Cardiac fibroblast (primary cell): ENCODE measurements at regions not wholly inside any gene's neighbourhood (a gene's known extent, or its start where the extent isn't known, plus 50 kb on each side); places are given as distances from the start of the nearest gene placed in this dataset.

Source experiments
- DNase-seq, 2 donors: peaks; one replicate each; pipeline versions ENCODE4 v3.0.0 to v3.0.0-alpha.2; 2010; ENCODE audit warnings: low read depth in 2 of 2
- H3K4me3 ChIP-seq, 2 donors: replicated peaks in 1 of 2; 1 replicate in 1 of 2; 2 replicates in 1 of 2; pipeline ENCODE4 v1.5.1; 2011; ENCODE audit warnings: low read depth in 2 of 2, low read length in 2 of 2, mild to moderate bottlenecking in 2 of 2, moderate library complexity in 1 of 2
- TF ChIP-seq, protein P1 (sequence below): IDR thresholded peaks from one replicate; pipeline ENCODE4 v1.5.1; 2011; ENCODE audit warnings: low read depth, mild to moderate bottlenecking, low read length, inconsistent platforms

DNA sequence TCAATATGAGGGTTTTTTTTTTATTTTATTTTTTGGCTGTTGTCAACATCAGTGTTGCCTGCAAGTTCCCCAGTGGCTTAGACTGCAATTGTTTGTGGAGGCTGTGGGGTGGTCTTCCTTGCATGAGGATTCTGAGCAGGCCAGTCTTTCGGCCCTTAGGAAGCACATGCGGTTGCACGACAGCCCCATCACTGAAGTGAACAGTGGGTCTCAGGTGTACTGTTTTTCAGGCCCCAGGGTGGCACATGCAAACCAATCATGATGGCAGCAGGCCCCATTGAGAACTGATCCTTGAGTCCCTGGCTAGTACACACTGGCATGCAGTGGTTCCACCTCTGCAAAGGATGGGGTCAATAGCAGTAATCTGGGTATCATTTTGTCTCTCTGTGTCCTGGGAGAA, 768.7 kb downstream of the EPHA3 start:
- TF ChIP-seq, protein P1, sequence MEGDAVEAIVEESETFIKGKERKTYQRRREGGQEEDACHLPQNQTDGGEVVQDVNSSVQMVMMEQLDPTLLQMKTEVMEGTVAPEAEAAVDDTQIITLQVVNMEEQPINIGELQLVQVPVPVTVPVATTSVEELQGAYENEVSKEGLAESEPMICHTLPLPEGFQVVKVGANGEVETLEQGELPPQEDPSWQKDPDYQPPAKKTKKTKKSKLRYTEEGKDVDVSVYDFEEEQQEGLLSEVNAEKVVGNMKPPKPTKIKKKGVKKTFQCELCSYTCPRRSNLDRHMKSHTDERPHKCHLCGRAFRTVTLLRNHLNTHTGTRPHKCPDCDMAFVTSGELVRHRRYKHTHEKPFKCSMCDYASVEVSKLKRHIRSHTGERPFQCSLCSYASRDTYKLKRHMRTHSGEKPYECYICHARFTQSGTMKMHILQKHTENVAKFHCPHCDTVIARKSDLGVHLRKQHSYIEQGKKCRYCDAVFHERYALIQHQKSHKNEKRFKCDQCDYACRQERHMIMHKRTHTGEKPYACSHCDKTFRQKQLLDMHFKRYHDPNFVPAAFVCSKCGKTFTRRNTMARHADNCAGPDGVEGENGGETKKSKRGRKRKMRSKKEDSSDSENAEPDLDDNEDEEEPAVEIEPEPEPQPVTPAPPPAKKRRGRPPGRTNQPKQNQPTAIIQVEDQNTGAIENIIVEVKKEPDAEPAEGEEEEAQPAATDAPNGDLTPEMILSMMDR = no peak
- H3K4me3 ChIP-seq = no peak overlapping the region
- no peak for DNase-seq

DNA sequence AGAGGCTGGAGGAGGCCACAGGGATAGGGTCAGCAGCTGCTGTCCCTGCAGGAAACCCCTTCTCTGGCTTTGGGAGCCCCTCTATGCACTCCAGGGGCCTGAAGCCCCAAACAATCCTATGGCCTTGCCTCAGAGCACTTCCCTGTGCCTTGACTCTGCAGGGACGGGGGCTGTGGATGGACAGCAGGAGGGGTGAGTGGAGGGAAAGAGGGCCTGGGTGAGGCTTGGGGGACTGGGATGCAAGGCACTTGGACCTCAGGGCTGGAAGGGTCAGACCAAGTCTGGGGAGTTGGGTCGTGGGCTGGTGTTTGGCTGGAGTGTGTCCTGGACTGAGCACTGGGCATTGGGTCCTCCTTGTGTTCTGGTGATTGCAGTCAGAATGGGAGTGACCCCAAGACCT, 769.8 kb downstream of the EPHA3 start:
- H3K4me3 ChIP-seq = no peak overlapping the region
- DNase-seq = no peak
- TF ChIP-seq, protein P1 = no peak

DNA sequence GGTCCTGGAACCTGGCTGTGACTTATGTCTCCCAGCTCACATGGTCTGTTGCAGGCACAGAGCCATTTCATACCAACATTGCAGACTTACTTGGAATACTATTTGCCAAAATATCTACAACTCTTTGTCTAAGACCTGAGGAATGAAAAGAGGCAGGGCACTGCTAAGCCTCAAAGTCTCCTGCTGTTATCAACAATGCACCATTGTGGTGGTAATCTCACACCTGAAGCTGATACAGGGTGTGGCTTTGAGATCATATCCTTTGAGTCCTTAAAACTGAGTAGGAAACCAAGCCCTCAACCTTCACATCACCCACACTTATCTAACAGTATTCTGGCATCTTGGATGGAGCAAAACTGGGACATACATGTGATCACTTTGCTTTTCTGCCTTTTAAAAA, 782.0 kb downstream of the EPHA3 start:
- no peak for DNase-seq
- H3K4me3 ChIP-seq = no peak overlapping the region
- TF ChIP-seq, protein P1 = no peak

DNA sequence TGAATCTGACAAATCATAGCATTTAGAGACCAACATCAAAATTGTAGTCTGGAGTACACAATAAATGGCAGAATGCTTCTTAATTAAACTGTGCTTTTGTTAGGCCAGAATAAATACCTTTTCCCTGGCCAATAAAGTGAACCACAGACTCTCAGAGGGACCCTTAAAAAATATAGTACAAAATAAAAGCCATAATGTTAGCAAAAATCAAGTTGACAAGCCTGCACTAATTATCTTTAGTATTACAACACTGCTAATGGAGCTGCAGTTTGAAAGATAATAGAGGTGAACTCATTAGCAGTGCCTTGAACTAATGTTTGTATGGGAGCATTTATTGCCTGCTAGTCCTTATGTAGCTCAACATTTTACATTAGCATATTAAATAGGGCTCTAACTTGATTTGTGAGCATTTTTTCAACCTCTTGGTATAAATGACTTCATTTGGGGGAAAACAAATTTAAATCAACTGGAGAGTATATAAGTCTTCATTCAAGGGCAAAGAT, 801.3 kb downstream of the EPHA3 start:
- DNase-seq = no peak
- TF ChIP-seq, protein P1 = no peak

DNA sequence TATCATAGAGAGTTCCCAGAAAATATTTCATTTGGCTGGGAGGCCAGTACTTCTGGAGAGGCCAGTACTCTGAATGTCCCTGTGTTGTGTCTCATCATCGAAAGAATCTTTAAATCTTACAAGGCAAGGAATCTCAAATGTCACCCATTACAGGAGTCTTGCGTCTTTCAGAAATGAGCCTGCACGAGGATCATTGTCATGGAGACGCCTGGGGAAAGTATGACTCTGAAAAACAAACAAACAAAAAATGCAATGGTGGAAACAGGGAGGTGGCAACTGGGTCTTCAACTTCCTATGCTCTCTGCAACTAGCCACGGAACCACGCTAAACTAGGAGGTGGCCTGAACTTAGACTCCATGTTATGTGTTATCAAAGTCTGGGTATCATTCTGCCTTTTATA, 804.6 kb downstream of the EPHA3 start:
- no peak overlapping the region for H3K4me3 ChIP-seq
- TF ChIP-seq, protein P1 = no peak
- DNase-seq = no peak

More for the DNA sequence above, 801.3 kb downstream of the EPHA3 start:
- no peak overlapping the region for H3K4me3 ChIP-seq

DNA sequence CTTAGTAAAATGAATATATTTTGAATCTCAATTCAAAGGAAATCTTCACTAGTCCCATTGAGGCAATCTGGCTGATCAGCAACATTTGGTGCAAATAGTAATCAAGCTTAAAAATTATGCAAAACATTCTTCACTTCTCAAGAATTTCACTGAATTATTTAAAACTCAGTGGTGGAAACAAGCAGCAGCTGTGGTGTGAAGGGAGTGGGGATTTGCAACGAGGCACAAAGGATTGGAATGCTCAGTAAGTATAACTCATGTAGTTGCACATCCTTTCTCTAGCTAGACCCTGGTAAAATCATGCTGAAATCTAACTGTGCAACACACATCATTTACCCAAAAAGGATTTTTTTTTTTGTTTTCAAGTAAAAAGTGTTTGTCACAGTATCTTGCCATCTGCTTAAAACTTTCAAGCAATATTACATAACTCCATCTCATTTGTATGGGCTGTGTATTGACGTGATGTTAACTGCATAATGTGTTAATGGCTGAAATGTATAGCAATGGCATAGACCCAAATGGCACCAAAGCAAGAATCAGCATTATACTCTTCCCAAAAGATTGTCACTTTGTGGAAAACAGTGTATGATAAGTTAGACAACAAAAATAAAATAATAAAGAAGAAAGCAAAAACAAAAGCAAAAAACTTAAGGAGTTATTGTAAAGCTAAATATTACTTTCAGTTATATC, 816.6 kb downstream of the EPHA3 start:
- TF ChIP-seq, protein P1 = no peak
- H3K4me3 ChIP-seq = no peak overlapping the region
- DNase-seq = no peak

DNA sequence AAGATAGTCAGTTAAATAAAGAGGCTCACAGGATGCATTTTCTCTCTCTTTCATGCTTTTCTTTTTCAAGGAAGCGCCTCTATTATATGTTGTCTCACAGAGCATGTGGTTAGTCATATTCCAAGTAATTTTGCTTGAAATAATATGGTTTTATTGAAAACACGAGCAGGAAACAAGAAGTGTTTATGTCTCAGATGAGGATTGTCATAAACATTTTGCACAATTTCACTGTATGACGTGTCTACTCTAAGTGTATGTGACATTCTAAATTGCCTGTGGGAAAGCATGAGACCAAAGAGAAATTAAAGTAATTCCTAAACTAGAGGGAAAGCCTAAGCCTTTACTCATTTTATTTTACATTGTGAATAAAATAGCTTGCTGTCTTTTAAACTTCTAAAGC, 818.6 kb downstream of the EPHA3 start:
- no peak overlapping the region for H3K4me3 ChIP-seq
- TF ChIP-seq, protein P1 = no peak
- DNase-seq = no peak
